H1 (cell line): ENCODE measurements at regions not wholly inside any gene's neighbourhood (a gene's known extent, or its start where the extent isn't known, plus 50 kb on each side); places are given as distances from the start of the nearest gene placed in this dataset.

Experiments
- CTCF ChIA-PET: fragments of 300-600 bp; sonication (Branson Sonifier 250); formaldehyde crosslinking; loops from one replicate; lab custom pipeline; 2021; ENCODE audit not compliant: partially characterized antibody; lab: Charles Lee
- POLR2A ChIA-PET: fragments of 300-600 bp; sonication (Branson Sonifier 250); formaldehyde crosslinking; loops from one replicate; lab custom pipeline; 2021; ENCODE audit warnings: inconsistent platforms; ENCODE audit not compliant: partially characterized antibody; lab: Charles Lee
- DNase-seq, 2 experiments: peaks; one replicate each; pipeline versions ENCODE4 v3.0.0 to v3.0.0-alpha.2; 2010 to 2022; ENCODE audit warnings: low spot score in 2 of 2, low read depth in 1 of 2, mixed read lengths in 1 of 2
- FAIRE-seq: peaks from 2 replicates; lab custom pipeline; 2011; peaks lifted over from hg19 to GRCh38; lab: Jason Lieb, UNC
- H2AFZ ChIP-seq: 2 replicates; pipeline ENCODE4 v1.8.1; 2012; ENCODE audit warnings: low read length, inconsistent platforms
- H2AK5ac ChIP-seq: 2 replicates; pipeline ENCODE4 v1.6.1; 2013; ENCODE audit warnings: low read depth, low read length
- H2BK120ac ChIP-seq: replicated peaks from 2 replicates; pipeline ENCODE3; 2013; ENCODE audit warnings: low read depth, low read length, inconsistent platforms
- H2BK12ac ChIP-seq: 2 replicates; pipeline ENCODE4 v1.6.1; 2013; ENCODE audit warnings: low read depth, low read length
- H2BK15ac ChIP-seq: 2 replicates; pipeline ENCODE4 v1.6.1; 2013; ENCODE audit warnings: low read length
- H2BK20ac ChIP-seq: 2 replicates; pipeline ENCODE4 v1.6.1; 2013; ENCODE audit warnings: low read length
- H2BK5ac ChIP-seq: 2 replicates; pipeline ENCODE4 v1.6.1; 2013; ENCODE audit warnings: low read depth, low read length
- H3K14ac ChIP-seq: 2 replicates; pipeline ENCODE4 v1.6.1; 2013; ENCODE audit warnings: inconsistent platforms; ENCODE audit not compliant: insufficient read length
- H3K18ac ChIP-seq: 2 replicates; pipeline ENCODE4 v1.6.1; 2013; ENCODE audit warnings: low read length; ENCODE audit errors: extremely low read depth
- H3K23ac ChIP-seq: 2 replicates; pipeline ENCODE4 v1.6.1; 2013; ENCODE audit warnings: inconsistent platforms; ENCODE audit not compliant: insufficient read length
- H3K23me2 ChIP-seq: 2 replicates; pipeline ENCODE4 v1.6.1; 2013; ENCODE audit warnings: low read depth, low read length
- H3K27ac ChIP-seq: 2 replicates; pipeline ENCODE4 v1.6.1; 2011; ENCODE audit warnings: low read depth, low read length, inconsistent platforms
- H3K27me3 ChIP-seq, 4 experiments: replicated peaks in 1 of 4; 1 replicate in 1 of 4; 2 replicates in 3 of 4; pipeline versions ENCODE4 v1.6.1 to v1.8.1; 2011 to 2013; ENCODE audit warnings: low read length in 3 of 4, mild to moderate bottlenecking in 3 of 4, inconsistent platforms in 2 of 4, mixed read lengths in 2 of 4, moderate library complexity in 1 of 4; ENCODE audit not compliant: control insufficient read depth in 3 of 4, insufficient read depth in 3 of 4; ENCODE audit errors: extremely low read depth in 1 of 4
- H3K36me3 ChIP-seq, 4 experiments: 2 replicates each; pipeline versions ENCODE4 v1.6.1 to v1.8.1; 2011 to 2013; ENCODE audit warnings: mild to moderate bottlenecking in 4 of 4, low read length in 3 of 4, moderate library complexity in 2 of 4, control low read depth in 1 of 4, inconsistent platforms in 1 of 4; ENCODE audit not compliant: insufficient read depth in 4 of 4, control insufficient read depth in 2 of 4
- H3K4ac ChIP-seq: replicated peaks from 2 replicates; pipeline ENCODE3; 2013; ENCODE audit warnings: low read length, low read depth, mixed read lengths, inconsistent platforms; ENCODE audit not compliant: insufficient read length
- H3K4me1 ChIP-seq, 4 experiments: replicated peaks in 1 of 4; 1 replicate in 1 of 4; 2 replicates in 3 of 4; pipeline versions ENCODE4 v1.6.1 to v1.8.1; 2011 to 2013; ENCODE audit warnings: low read length in 3 of 4, inconsistent platforms in 2 of 4, mixed read lengths in 1 of 4; ENCODE audit not compliant: insufficient read depth in 4 of 4, control insufficient read depth in 3 of 4
- H3K4me2 ChIP-seq, 2 experiments: 2 replicates each; pipeline versions ENCODE4 v1.6.1 to v1.8.1; 2011 to 2013; ENCODE audit warnings: low read depth in 2 of 2, low read length in 2 of 2, control low read depth in 1 of 2, inconsistent platforms in 1 of 2, mild to moderate bottlenecking in 1 of 2; ENCODE audit not compliant: insufficient read depth in 1 of 2
- H3K4me3 ChIP-seq, 4 experiments: fragments of 200-600, 300-600 bp in 1 of 4; sonication (generic), shearing (Covaris generic), sonication (Bioruptor Twin) in 1 of 4; 2 replicates each; pipeline versions ENCODE4 v1.5.1 to v1.8.1; 2011 to 2016; ENCODE audit warnings: low read length in 4 of 4, low read depth in 3 of 4, control low read depth in 2 of 4, inconsistent platforms in 2 of 4, mild to moderate bottlenecking in 2 of 4, mixed read lengths in 1 of 4, moderate library complexity in 1 of 4; ENCODE audit not compliant: insufficient read depth in 2 of 4; ENCODE audit errors: extremely low read depth in 1 of 4
- H3K56ac ChIP-seq: replicated peaks from 2 replicates; pipeline ENCODE3; 2013; ENCODE audit warnings: low read depth, mild to moderate bottlenecking, mixed read lengths, low read length, inconsistent platforms; ENCODE audit not compliant: insufficient read length
- H3K79me1 ChIP-seq: 2 replicates; pipeline ENCODE4 v1.6.1; 2013; ENCODE audit warnings: low read depth, low read length, control low read depth
- H3K79me2 ChIP-seq, 2 experiments: 2 replicates each; pipeline versions ENCODE4 v1.6.1 to v1.8.1; 2012 to 2013; ENCODE audit warnings: low read length in 2 of 2, mild to moderate bottlenecking in 2 of 2, inconsistent platforms in 1 of 2; ENCODE audit not compliant: insufficient read depth in 2 of 2, control insufficient read depth in 1 of 2
- H3K9ac ChIP-seq, 4 experiments: replicated peaks in 1 of 4; 1 replicate in 1 of 4; 2 replicates in 3 of 4; pipeline versions ENCODE4 v1.6.1 to v1.8.1; 2011 to 2013; ENCODE audit warnings: low read depth in 3 of 4, low read length in 3 of 4, control low read depth in 2 of 4, mild to moderate bottlenecking in 2 of 4, moderate library complexity in 2 of 4, inconsistent platforms in 1 of 4; ENCODE audit errors: extremely low read depth in 1 of 4
- H3K9me3 ChIP-seq, 2 experiments: 2 replicates each; pipeline versions ENCODE4 v1.6.1 to v1.8.1; 2012 to 2013; ENCODE audit warnings: mild to moderate bottlenecking in 2 of 2, moderate library complexity in 2 of 2, control low read depth in 1 of 2, inconsistent platforms in 1 of 2, low read depth in 1 of 2, low read length in 1 of 2, mixed read lengths in 1 of 2; ENCODE audit not compliant: insufficient read depth in 2 of 2
- H4K20me1 ChIP-seq, 2 experiments: replicated peaks in 1 of 2; 2 replicates each; pipeline versions ENCODE3 to v1.8.1; 2011 to 2013; ENCODE audit warnings: inconsistent platforms in 2 of 2, low read length in 2 of 2, mild to moderate bottlenecking in 1 of 2; ENCODE audit not compliant: insufficient read depth in 2 of 2, control insufficient read depth in 1 of 2
- H4K5ac ChIP-seq: 2 replicates; pipeline ENCODE4 v1.6.1; 2013; ENCODE audit warnings: low read length, low read depth, mixed read lengths, inconsistent platforms; ENCODE audit not compliant: insufficient read length
- H4K8ac ChIP-seq: 2 replicates; pipeline ENCODE4 v1.8.0; 2013; ENCODE audit warnings: mild to moderate bottlenecking, moderate library complexity, low read length, inconsistent platforms; ENCODE audit not compliant: insufficient read depth; ENCODE audit errors: extremely low read depth
- H4K91ac ChIP-seq: replicated peaks from 2 replicates; pipeline ENCODE3; 2013; ENCODE audit warnings: low read length, mixed read lengths, inconsistent platforms; ENCODE audit not compliant: insufficient read length
- GTF2F1 ChIP-seq: IDR thresholded peaks from 2 replicates; pipeline ENCODE4 v1.6.1; 2012; ENCODE audit warnings: low read depth, low read length, improper control_type of control experiment, borderline replicate concordance
- MAX ChIP-seq: IDR thresholded peaks from 2 replicates; pipeline ENCODE4 v1.6.1; 2012; ENCODE audit warnings: inconsistent platforms
- SAP30 ChIP-seq: fragments of 300-600 bp; sonication (generic); IDR thresholded peaks from 2 replicates; pipeline ENCODE4 v1.7.1; 2012; ENCODE audit warnings: low read length, moderate library complexity, mild to moderate bottlenecking, inconsistent platforms; ENCODE audit not compliant: insufficient read depth, insufficient replicate concordance
- SIRT6 ChIP-seq: IDR thresholded peaks from one replicate; pipeline ENCODE4 v1.7.1; 2012; ENCODE audit warnings: low read length, inconsistent platforms
- SP2 ChIP-seq: IDR thresholded peaks from 2 replicates; pipeline ENCODE4 v1.6.1; 2012; ENCODE audit warnings: mild to moderate bottlenecking, low read length, inconsistent platforms
- SRF ChIP-seq: IDR thresholded peaks from 2 replicates; pipeline ENCODE4 v1.6.1; 2011; ENCODE audit warnings: mild to moderate bottlenecking, low read depth, low read length, moderate library complexity
- TEAD4 ChIP-seq: IDR thresholded peaks from 2 replicates; pipeline ENCODE4 v1.6.1; 2012; ENCODE audit warnings: low read depth, low read length, inconsistent platforms, mixed read lengths
- WGBS, 2 experiments: shearing (Covaris generic) in 1 of 2; methylation state at CpG; one replicate each; pipeline versions ENCODE4 v1.1.6 to v1.1.7; 2013 to 2015; ENCODE audit warnings: low lambda C conversion rate in 2 of 2, mixed read lengths in 2 of 2, inconsistent platforms in 1 of 2, low coverage in 1 of 2, missing lambda C conversion rate in 1 of 2; ENCODE audit not compliant: insufficient replicate concordance in 2 of 2, insufficient coverage in 1 of 2, insufficient read length in 1 of 2; ENCODE audit errors: extremely low coverage in 1 of 2, missing lambda C conversion rate in 1 of 2; 5-methylcytosine and 5-hydroxymethylcytosine counted together

- CTCF ChIA-PET: no interaction called here
- Histone ChIP-seq H3K4ac (no peak overlapping the region), H2BK20ac (no peak overlapping the region), H3K23me2 (no peaks in the 10 kb centered on the region), H4K20me1 (no peaks in the 10 kb centered on the region), H2BK5ac (no peak overlapping the region), H3K14ac (no peak overlapping the region), H4K8ac (no peak overlapping the region), H2BK120ac (no peak overlapping the region), H2AK5ac (no peak overlapping the region), H2BK12ac (no peak overlapping the region), H3K23ac (no peak overlapping the region), H2AFZ (no peak overlapping the region), H3K4me2 (no peak overlapping the region), H3K27me3 (no peaks in the 10 kb centered on the region), H3K79me1 (no peaks in the 10 kb centered on the region; the same call in 1 of the 2 replicates), H3K56ac (no peak overlapping the region), H4K5ac (no peak overlapping the region), H4K91ac (no peak overlapping the region), H3K4me3 (no peak overlapping the region), H3K18ac (no peak overlapping the region), H3K4me1 (no peaks in the 10 kb centered on the region; a peak in 1 of 7 replicates), H2BK15ac (no peak overlapping the region), H3K9me3 (no peaks in the 10 kb centered on the region), H3K9ac (no peak overlapping the region), H3K36me3 (no peaks in the 10 kb centered on the region; a peak in 1 of 8 replicates), H3K79me2 (no peaks in the 10 kb centered on the region), H3K27ac (no peak overlapping the region)
- TF ChIP-seq SRF: no peak
- TF ChIP-seq TEAD4: no peak
- TF ChIP-seq MAX: no peak
- no peak for TF ChIP-seq SAP30
- TF ChIP-seq GTF2F1: no peak
- TF ChIP-seq SIRT6: no peak
- TF ChIP-seq SP2: no peak
- FAIRE-seq (no peak), DNase-seq (no peak)
- 88% methylated on average over 5 of the region's 5 CpGs; no CpG with 5 or more reads in 1 of the 2 experiments for WGBS, 2 experiments
- POLR2A ChIA-PET: no interaction called here
Measured at GRCh38 chr9:119818726-119819435, 449.6 kb upstream of the BRINP1 start.
